Keratinocyte (primary cell): ENCODE measurements at regions not wholly inside any gene's neighbourhood (a gene's known extent, or its start where the extent isn't known, plus 50 kb on each side); places are given as distances from the start of the nearest gene placed in this dataset.
"Not testable (repeated sequence)": the region's sequence is repeated elsewhere in the genome, so short reads cannot be mapped to it uniquely, and the experiment has no call there.

ENCODE experiments used
- DNase-seq: peaks from one replicate; pipeline ENCODE4 v3.0.0-alpha.2; 2011; ENCODE audit warnings: low read depth, missing footprints, low spot score
- FAIRE-seq: peaks from 2 replicates; lab custom pipeline; 2011; peaks lifted over from hg19 to GRCh38; lab: Jason Lieb, UNC
- H2AFZ ChIP-seq: 2 replicates; pipeline ENCODE4 v1.6.0; 2012; ENCODE audit warnings: low read length, control low read depth, inconsistent platforms; ENCODE audit not compliant: control insufficient read depth
- H3K27ac ChIP-seq: 2 replicates; pipeline ENCODE4 v1.5.1; 2011; ENCODE audit warnings: low read length; ENCODE audit not compliant: control insufficient read depth, insufficient read depth
- H3K27me3 ChIP-seq: 3 replicates; pipeline ENCODE4 v1.6.0; 2011; ENCODE audit warnings: low read length; ENCODE audit not compliant: control insufficient read depth, insufficient read depth; ENCODE audit errors: extremely low read depth
- H3K36me3 ChIP-seq, 2 experiments: 2 replicates in 1 of 2; 3 replicates in 1 of 2; pipeline ENCODE4 v1.5.1; 2011; ENCODE audit warnings: low read length in 2 of 2, mild to moderate bottlenecking in 1 of 2; ENCODE audit not compliant: control insufficient read depth in 2 of 2, insufficient read depth in 2 of 2; ENCODE audit errors: extremely low read depth in 1 of 2
- H3K4me1 ChIP-seq: 3 replicates; pipeline ENCODE4 v1.5.1; 2011; ENCODE audit warnings: low read length; ENCODE audit not compliant: control insufficient read depth, insufficient read depth; ENCODE audit errors: extremely low read depth
- H3K4me2 ChIP-seq: 3 replicates; pipeline ENCODE4 v1.6.0; 2011; ENCODE audit warnings: low read depth, low read length; ENCODE audit not compliant: control insufficient read depth, insufficient read depth; ENCODE audit errors: extremely low read depth
- H3K4me3 ChIP-seq, 3 experiments: fragments of 200-600 bp in 1 of 3; sonication (generic) in 1 of 3; 2 replicates in 2 of 3; 3 replicates in 1 of 3; pipeline ENCODE4 v1.5.1; 2011 to 2016; ENCODE audit warnings: low read length in 3 of 3, mild to moderate bottlenecking in 3 of 3, control low read depth in 2 of 3, inconsistent platforms in 1 of 3, low read depth in 1 of 3, mixed read lengths in 1 of 3, mixed run types in 1 of 3, moderate library complexity in 1 of 3; ENCODE audit not compliant: control insufficient read depth in 2 of 3, insufficient read depth in 2 of 3; ENCODE audit errors: extremely low read depth in 1 of 3
- H3K79me2 ChIP-seq: 2 replicates; pipeline ENCODE4 v1.6.0; 2012; ENCODE audit warnings: low read length; ENCODE audit not compliant: control insufficient read depth, insufficient read depth
- H3K9ac ChIP-seq: 3 replicates; pipeline ENCODE4 v1.6.0; 2011; ENCODE audit warnings: low read length; ENCODE audit not compliant: control insufficient read depth, insufficient read depth; ENCODE audit errors: extremely low read depth
- H3K9me1 ChIP-seq: 3 replicates; pipeline ENCODE4 v1.6.0; 2011; ENCODE audit warnings: low read length; ENCODE audit not compliant: control insufficient read depth, insufficient read depth; ENCODE audit errors: extremely low read depth
- H3K9me3 ChIP-seq: 2 replicates; pipeline ENCODE4 v1.5.1; 2012; ENCODE audit warnings: low read depth, low read length; ENCODE audit not compliant: control insufficient read depth
- H4K20me1 ChIP-seq: 3 replicates; pipeline ENCODE4 v1.6.0; 2011; ENCODE audit warnings: low read length; ENCODE audit not compliant: control insufficient read depth, insufficient read depth; ENCODE audit errors: extremely low read depth
- dilution Hi-C: fragments of 300-500 bp; cut with MboI; formaldehyde crosslinking; loops from one replicate; pipeline ENCODE4 v1.7.0; 2020; ENCODE audit warnings: low sequenced_read_pairs; ENCODE audit not compliant: extremely low pct_ligation_motif_present

- H3K4me2 ChIP-seq, H3K4me1 ChIP-seq, H3K79me2 ChIP-seq, FAIRE-seq, dilution Hi-C loops, H3K36me3 ChIP-seq, H3K4me3 ChIP-seq, H4K20me1 ChIP-seq, H3K27me3 ChIP-seq, H2AFZ ChIP-seq, H3K9me3 ChIP-seq, H3K27ac ChIP-seq, H3K9ac ChIP-seq, H3K9me1 ChIP-seq, DNase-seq: not testable (repeated sequence)
Observed at GRCh38 chr2:111380733-111381439, 260.2 kb downstream of the BCL2L11 start.

- H3K27me3 ChIP-seq, dilution Hi-C loops, H3K36me3 ChIP-seq, H2AFZ ChIP-seq, DNase-seq, H3K27ac ChIP-seq, H3K9me1 ChIP-seq, H3K4me1 ChIP-seq, H3K4me3 ChIP-seq, H3K79me2 ChIP-seq, H4K20me1 ChIP-seq, H3K9me3 ChIP-seq, H3K4me2 ChIP-seq, H3K9ac ChIP-seq, FAIRE-seq: not testable (repeated sequence)
Observed at GRCh38 chr2:111381530-111382306, 261.0 kb downstream of the BCL2L11 start.

GRCh38 chr2:111382507-111382906 lies 261.8 kb downstream of the BCL2L11 start:
- H3K4me1 ChIP-seq, H3K9me3 ChIP-seq, dilution Hi-C loops, DNase-seq, H3K4me3 ChIP-seq, H3K79me2 ChIP-seq, FAIRE-seq, H4K20me1 ChIP-seq, H3K27me3 ChIP-seq, H2AFZ ChIP-seq, H3K4me2 ChIP-seq, H3K9me1 ChIP-seq, H3K27ac ChIP-seq, H3K9ac ChIP-seq, H3K36me3 ChIP-seq: not testable (repeated sequence)

GRCh38 chr2:111383311-111383710 lies 262.6 kb downstream of the BCL2L11 start:
- H3K4me1 ChIP-seq, H3K79me2 ChIP-seq, H3K4me2 ChIP-seq, H4K20me1 ChIP-seq, FAIRE-seq, H3K27ac ChIP-seq, H3K4me3 ChIP-seq, H3K9me3 ChIP-seq, H3K9ac ChIP-seq, H3K36me3 ChIP-seq, H3K9me1 ChIP-seq, dilution Hi-C loops, H2AFZ ChIP-seq, DNase-seq, H3K27me3 ChIP-seq: not testable (repeated sequence)
